RWPE2 (cell line): ENCODE measurements at regions not wholly inside any gene's neighbourhood (a gene's known extent, or its start where the extent isn't known, plus 50 kb on each side); places are given as distances from the start of the nearest gene placed in this dataset.

ENCODE experiments used
- ATAC-seq: fragments of 200-7000 bp; cut with Tn5 transposase; 3 replicates; pipeline ENCODE4 v1.9.1; 2021; ENCODE audit warnings: low read depth
- DNase-seq: peaks from one replicate; pipeline ENCODE4 v3.0.0-alpha.2; 2020; ENCODE audit warnings: low spot score
- H3K27ac ChIP-seq: fragments of 450-650 bp; 2 replicates; pipeline ENCODE4 v1.5.1; 2017; ENCODE audit warnings: mild to moderate bottlenecking; ENCODE audit not compliant: poor library complexity, severe bottlenecking
- H3K27me3 ChIP-seq: fragments of 250-450 bp; sonication (Bioruptor Pico); 2 replicates; pipeline ENCODE4 v1.5.1; 2021; ENCODE audit warnings: mild to moderate bottlenecking, moderate library complexity; ENCODE audit not compliant: insufficient read depth, poor library complexity, severe bottlenecking
- H3K36me3 ChIP-seq: fragments of 250-450 bp; sonication (Bioruptor Pico); 2 replicates; pipeline ENCODE4 v1.5.1; 2020; ENCODE audit warnings: low read depth, mild to moderate bottlenecking, moderate library complexity
- H3K4me1 ChIP-seq: fragments of 250-450 bp; sonication (Bioruptor Pico); 2 replicates; pipeline ENCODE4 v1.5.1; 2021; ENCODE audit warnings: mild to moderate bottlenecking, moderate library complexity; ENCODE audit not compliant: insufficient read depth, poor library complexity, severe bottlenecking
- H3K4me3 ChIP-seq: fragments of 250-450 bp; sonication (Bioruptor Pico); 2 replicates; pipeline ENCODE4 v1.5.1; 2021; ENCODE audit warnings: mild to moderate bottlenecking, moderate library complexity; ENCODE audit not compliant: severe bottlenecking
- H3K9me3 ChIP-seq: fragments of 250-450 bp; sonication (Bioruptor Pico); 2 replicates; pipeline ENCODE4 v1.5.1; 2021; ENCODE audit warnings: mild to moderate bottlenecking, moderate library complexity; ENCODE audit not compliant: severe bottlenecking
- TF ChIP-seq, protein P1 (sequence below): fragments of 450-650 bp; IDR thresholded peaks from one replicate; pipeline ENCODE4 v1.5.1; 2017; ENCODE audit warnings: mild to moderate bottlenecking, moderate library complexity; ENCODE audit not compliant: poor library complexity, severe bottlenecking

DNA sequence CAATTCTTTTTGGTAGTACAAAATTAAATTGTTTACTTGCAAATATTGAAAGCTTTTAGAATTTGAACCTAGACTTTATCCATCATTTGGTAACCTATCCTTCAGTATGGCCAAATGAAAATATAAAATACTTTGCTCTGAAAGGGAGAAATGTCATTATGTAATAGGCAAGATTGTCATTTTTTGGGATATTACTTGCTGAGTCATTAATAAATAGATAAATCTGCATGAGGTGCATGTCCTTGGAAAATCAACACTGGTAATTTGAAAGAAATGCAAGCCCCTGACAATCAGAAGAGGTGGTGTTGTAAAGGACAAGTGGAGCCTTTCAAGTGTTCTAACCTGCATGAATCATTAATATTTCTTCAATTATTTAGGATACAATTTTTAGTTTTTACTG lies 231.8 kb upstream of the CCNG1 start:
- no peak for DNase-seq
- no peaks in the 10 kb centered on the region for H3K27me3 ChIP-seq
- H3K4me1 ChIP-seq, result no peaks in the 10 kb centered on the region
- no peak for ATAC-seq
- H3K36me3 ChIP-seq, result no peaks in the 10 kb centered on the region
- no peak overlapping the region for H3K27ac ChIP-seq
- no peak overlapping the region for H3K4me3 ChIP-seq
- TF ChIP-seq, protein P1, sequence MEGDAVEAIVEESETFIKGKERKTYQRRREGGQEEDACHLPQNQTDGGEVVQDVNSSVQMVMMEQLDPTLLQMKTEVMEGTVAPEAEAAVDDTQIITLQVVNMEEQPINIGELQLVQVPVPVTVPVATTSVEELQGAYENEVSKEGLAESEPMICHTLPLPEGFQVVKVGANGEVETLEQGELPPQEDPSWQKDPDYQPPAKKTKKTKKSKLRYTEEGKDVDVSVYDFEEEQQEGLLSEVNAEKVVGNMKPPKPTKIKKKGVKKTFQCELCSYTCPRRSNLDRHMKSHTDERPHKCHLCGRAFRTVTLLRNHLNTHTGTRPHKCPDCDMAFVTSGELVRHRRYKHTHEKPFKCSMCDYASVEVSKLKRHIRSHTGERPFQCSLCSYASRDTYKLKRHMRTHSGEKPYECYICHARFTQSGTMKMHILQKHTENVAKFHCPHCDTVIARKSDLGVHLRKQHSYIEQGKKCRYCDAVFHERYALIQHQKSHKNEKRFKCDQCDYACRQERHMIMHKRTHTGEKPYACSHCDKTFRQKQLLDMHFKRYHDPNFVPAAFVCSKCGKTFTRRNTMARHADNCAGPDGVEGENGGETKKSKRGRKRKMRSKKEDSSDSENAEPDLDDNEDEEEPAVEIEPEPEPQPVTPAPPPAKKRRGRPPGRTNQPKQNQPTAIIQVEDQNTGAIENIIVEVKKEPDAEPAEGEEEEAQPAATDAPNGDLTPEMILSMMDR, result no peak
- H3K9me3 ChIP-seq, result no peaks in the 10 kb centered on the region

DNA sequence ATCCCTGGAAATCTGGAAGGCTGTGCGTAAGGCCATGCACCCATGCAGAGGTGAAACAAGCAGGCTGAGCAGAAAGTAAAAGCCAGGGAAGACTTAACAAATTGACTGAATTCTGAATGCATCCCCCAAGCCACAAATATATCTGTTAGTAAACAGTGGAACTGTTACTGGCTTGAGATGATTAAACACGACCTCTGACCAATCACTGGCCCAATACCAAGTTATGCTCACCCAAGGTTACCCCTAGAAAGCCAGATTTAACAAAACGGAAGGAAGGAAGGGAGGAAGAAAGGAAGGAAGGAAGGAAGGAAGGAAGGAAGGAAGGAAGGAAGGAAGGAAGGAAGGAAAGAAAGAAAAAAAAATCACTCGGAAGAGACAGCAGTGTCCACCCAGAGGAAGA lies 215.8 kb upstream of the CCNG1 start:
- no peaks in the 10 kb centered on the region for H3K9me3 ChIP-seq
- ATAC-seq (no peak), DNase-seq (no peak)
- H3K27me3 ChIP-seq, result no peaks in the 10 kb centered on the region
- no peaks in the 10 kb centered on the region for H3K36me3 ChIP-seq
- H3K4me1 ChIP-seq, result no peaks in the 10 kb centered on the region
- TF ChIP-seq, protein P1, result no peak
- no peak overlapping the region for H3K27ac ChIP-seq
- H3K4me3 ChIP-seq, result no peak overlapping the region

DNA sequence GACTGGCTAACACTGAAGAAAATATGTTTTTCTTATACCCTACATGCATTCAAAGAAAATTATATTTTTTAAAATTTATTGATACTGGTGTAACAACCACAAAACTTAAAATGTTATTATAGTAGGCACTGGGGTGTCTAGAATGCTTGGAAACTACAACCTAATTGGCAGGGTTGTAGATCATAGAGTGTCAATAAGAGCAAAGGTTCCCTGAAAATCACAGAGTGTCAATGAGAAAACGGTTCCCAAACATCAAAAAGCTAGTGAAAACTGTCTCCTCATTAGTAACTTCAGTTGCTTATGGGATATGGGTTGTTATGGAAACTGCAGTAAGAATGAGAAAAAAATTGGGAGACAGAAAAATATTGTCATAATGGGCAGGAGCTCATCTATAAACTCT lies 214.4 kb upstream of the CCNG1 start:
- no peak for ATAC-seq
- no peaks in the 10 kb centered on the region for H3K4me1 ChIP-seq
- DNase-seq, result no peak
- no peaks in the 10 kb centered on the region for H3K27me3 ChIP-seq
- no peaks in the 10 kb centered on the region for H3K36me3 ChIP-seq
- no peak overlapping the region for H3K27ac ChIP-seq
- H3K9me3 ChIP-seq, result no peaks in the 10 kb centered on the region
- H3K4me3 ChIP-seq, result no peak overlapping the region
- TF ChIP-seq, protein P1, result no peak

DNA sequence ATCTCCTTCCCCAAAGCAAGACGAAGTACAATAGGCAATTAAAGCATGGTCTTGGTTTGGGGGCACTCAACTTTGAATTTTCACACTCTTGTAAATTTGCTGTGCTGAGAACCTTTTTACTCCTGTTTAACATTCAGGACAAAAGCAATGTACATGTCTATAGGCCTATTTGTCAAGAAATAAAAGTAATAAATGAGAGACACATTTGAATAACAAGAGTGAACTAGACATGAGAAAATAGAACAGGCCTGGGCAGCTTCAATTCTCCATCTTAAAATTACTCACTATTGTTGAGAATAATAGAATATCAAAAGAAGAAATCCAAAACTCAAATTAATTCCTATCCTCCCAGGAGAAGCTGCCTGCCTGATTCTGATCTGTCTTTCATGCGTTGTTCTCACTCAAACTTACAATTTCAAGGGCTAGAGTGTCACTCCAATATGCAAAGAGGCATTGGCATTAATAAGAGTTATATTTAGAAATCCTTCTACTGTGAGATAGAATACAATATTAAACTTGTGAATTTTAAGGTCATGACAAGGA lies 192.9 kb upstream of the CCNG1 start:
- Histone ChIP-seq H3K36me3 (no peaks in the 10 kb centered on the region), H3K27me3 (no peaks in the 10 kb centered on the region), H3K27ac (no peak overlapping the region), H3K4me3 (no peak overlapping the region), H3K9me3 (peaks cover 2% of the 10 kb centered on the region), H3K4me1 (peaks cover 18% of the 10 kb centered on the region)
- ATAC-seq, result no peak
- no peak for DNase-seq
- TF ChIP-seq, protein P1, result no peak

DNA sequence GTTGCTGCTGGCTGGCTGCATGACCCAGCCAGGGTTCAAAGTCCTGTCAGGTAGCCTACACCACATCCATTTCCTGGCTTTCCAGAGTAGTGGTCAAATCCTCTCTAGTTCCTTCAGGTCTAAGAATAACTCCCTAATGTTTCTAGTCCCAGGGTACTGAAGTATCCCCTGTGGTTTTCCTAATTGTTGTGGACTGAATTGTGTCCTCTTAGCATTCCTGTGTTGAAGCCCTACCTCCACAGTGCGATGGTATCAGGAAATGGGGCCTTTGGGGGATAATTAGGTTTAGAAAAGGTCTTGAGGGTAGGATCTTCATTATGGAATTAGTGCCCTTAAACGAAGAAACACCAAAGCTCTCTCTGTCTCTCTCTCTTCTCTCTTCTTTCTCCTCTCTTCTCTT lies 191.8 kb upstream of the CCNG1 start:
- Histone ChIP-seq H3K4me1 (peaks cover 21% of the 10 kb centered on the region), H3K9me3 (peaks cover 2% of the 10 kb centered on the region), H3K27me3 (no peaks in the 10 kb centered on the region), H3K27ac (no peak overlapping the region), H3K36me3 (no peaks in the 10 kb centered on the region), H3K4me3 (no peak overlapping the region)
- TF ChIP-seq, protein P1, result no peak
- no peak for ATAC-seq
- DNase-seq, result no peak
